ENCODE measurements at regions not wholly inside any gene's neighbourhood (a gene's known extent, or its start where the extent isn't known, plus 50 kb on each side); places are given as distances from the start of the nearest gene placed in this dataset.

DNA sequence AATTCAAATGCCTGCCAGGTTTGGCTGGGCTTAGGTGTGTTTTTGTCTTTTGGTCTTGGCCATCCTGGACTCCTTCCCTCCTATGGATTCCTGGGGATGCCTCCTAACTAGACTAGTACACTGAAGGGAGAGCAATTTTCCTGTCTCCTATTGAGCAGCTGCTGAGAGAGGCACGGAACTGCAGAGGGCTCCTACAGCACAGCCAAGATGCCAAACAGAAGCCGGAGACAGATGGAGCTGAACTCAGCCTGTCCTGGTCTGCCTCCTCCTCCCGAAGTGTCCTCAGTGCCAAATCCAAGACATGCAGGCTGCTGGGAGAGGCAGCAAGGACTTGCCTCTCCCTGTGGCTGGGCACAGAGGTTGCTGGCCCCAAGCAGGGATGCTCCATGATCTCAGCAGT is 256.6 kb upstream of the PROK2 start:
- H3K4me1 ChIP-seq = no peaks in the 10 kb centered on the region
- no peaks in the 10 kb centered on the region for H3K9me3 ChIP-seq
- no peaks in the 10 kb centered on the region for H3K27me3 ChIP-seq
- intact Hi-C loops (cut with DNase I) = no loop called here
- H3K36me3 ChIP-seq = no peaks in the 10 kb centered on the region
- no peak overlapping the region for H3K27ac ChIP-seq
- TF ChIP-seq POLR2AphosphoS5 (IDR thresholded peaks at IDR 0.05; ENCODE audit: insufficient read depth in 1 of 2, low read depth in 1 of 2) = no peak
- no peak for TF ChIP-seq POLR2A (IDR thresholded peaks at IDR 0.05)
- TF ChIP-seq, protein P1, sequence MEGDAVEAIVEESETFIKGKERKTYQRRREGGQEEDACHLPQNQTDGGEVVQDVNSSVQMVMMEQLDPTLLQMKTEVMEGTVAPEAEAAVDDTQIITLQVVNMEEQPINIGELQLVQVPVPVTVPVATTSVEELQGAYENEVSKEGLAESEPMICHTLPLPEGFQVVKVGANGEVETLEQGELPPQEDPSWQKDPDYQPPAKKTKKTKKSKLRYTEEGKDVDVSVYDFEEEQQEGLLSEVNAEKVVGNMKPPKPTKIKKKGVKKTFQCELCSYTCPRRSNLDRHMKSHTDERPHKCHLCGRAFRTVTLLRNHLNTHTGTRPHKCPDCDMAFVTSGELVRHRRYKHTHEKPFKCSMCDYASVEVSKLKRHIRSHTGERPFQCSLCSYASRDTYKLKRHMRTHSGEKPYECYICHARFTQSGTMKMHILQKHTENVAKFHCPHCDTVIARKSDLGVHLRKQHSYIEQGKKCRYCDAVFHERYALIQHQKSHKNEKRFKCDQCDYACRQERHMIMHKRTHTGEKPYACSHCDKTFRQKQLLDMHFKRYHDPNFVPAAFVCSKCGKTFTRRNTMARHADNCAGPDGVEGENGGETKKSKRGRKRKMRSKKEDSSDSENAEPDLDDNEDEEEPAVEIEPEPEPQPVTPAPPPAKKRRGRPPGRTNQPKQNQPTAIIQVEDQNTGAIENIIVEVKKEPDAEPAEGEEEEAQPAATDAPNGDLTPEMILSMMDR (IDR thresholded peaks at IDR 0.05) = no peak
- H3K4me3 ChIP-seq = no peak overlapping the region
- DNase-seq (ENCODE audit: extremely low spot score in 2 of 2) = no peak

DNA sequence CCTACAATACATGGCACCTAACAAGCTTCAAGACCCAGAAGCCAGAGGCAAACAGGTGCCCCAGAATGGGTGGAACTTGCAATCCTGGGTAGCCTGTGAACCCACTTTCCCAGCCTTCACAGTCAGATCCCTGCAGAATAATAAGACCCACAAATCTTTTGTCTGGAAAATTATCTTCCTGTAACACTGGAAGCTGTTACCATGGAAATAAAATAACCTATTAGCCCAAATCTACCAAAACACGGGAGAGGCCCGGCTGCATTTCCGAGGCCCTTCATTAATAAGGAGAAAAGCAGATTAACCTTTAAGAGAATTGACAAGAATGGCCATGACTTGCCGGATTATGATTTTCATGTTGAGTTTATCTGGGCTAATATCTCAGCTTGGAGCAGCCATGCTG is 256.1 kb upstream of the PROK2 start:
- Histone ChIP-seq H3K36me3 (no peaks in the 10 kb centered on the region), H3K27ac (no peak overlapping the region), H3K9me3 (no peaks in the 10 kb centered on the region), H3K4me1 (no peaks in the 10 kb centered on the region), H3K27me3 (no peaks in the 10 kb centered on the region), H3K4me3 (no peak overlapping the region)
- intact Hi-C loops (cut with DNase I) = no loop called here
- no peak for DNase-seq (ENCODE audit: extremely low spot score in 2 of 2)
- no peak for TF ChIP-seq POLR2A (IDR thresholded peaks at IDR 0.05)
- TF ChIP-seq, protein P1 (IDR thresholded peaks at IDR 0.05) = no peak
- TF ChIP-seq POLR2AphosphoS5 (IDR thresholded peaks at IDR 0.05; ENCODE audit: insufficient read depth in 1 of 2, low read depth in 1 of 2) = no peak

DNA sequence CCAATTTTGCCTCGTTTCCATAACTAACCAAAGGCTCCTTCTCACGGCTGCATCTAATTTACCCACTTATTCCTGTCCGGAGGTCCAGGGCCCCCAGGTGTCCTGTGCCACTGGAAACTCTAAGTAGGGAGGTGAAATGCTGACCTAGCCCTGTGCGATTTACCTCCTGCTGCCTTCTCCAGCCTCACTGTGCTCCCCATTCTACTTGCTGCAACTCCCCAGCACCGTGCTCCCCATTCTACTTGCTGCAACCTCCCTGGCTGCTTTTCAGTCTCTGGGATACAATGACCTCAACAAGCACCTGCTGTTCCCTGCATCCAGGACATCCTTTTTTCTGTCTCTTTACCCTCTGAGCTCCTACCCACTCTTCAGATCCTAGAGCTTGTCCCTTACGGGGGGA is 254.7 kb upstream of the PROK2 start:
- DNase-seq (ENCODE audit: extremely low spot score in 2 of 2) = no peak
- Histone ChIP-seq H3K9me3 (no peaks in the 10 kb centered on the region), H3K27me3 (no peaks in the 10 kb centered on the region), H3K27ac (no peak overlapping the region), H3K4me1 (no peaks in the 10 kb centered on the region), H3K4me3 (no peak overlapping the region), H3K36me3 (no peaks in the 10 kb centered on the region)
- intact Hi-C loops (cut with DNase I) = no loop called here
- TF ChIP-seq POLR2AphosphoS5 (IDR thresholded peaks at IDR 0.05; ENCODE audit: insufficient read depth in 1 of 2, low read depth in 1 of 2) = no peak

DNA sequence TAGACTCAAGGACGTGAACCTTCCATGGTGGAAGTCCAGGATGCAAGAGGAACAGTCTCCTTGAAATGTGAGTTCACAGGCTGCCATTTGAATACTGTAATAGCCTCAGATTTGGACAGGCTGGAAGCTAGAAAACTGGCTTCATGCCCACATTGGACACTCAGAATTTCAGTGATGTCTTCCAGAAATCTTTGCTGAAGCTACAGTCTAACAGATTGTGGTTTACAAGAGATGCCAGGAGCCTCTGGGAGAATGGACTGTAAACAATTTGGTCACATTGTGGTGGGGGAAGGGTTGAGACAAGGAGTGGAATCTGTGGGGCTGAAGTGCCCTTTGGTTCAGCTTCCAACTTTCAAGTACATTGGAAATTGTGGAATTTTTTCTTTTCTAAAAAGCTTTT is 252.0 kb upstream of the PROK2 start:
- TF ChIP-seq POLR2A (IDR thresholded peaks at IDR 0.05) (no peak), POLR2AphosphoS5 (IDR thresholded peaks at IDR 0.05; ENCODE audit: insufficient read depth in 1 of 2, low read depth in 1 of 2) (no peak)
- TF ChIP-seq, protein P1 (IDR thresholded peaks at IDR 0.05) = no peak
- H3K27me3 ChIP-seq = no peaks in the 10 kb centered on the region
- no peaks in the 10 kb centered on the region for H3K36me3 ChIP-seq
- no peaks in the 10 kb centered on the region for H3K9me3 ChIP-seq
- H3K4me3 ChIP-seq = no peak overlapping the region
- no peak for DNase-seq (ENCODE audit: extremely low spot score in 2 of 2)
- H3K4me1 ChIP-seq = no peaks in the 10 kb centered on the region
- no peak overlapping the region for H3K27ac ChIP-seq
- intact Hi-C loops (cut with DNase I) = no loop called here

DNA sequence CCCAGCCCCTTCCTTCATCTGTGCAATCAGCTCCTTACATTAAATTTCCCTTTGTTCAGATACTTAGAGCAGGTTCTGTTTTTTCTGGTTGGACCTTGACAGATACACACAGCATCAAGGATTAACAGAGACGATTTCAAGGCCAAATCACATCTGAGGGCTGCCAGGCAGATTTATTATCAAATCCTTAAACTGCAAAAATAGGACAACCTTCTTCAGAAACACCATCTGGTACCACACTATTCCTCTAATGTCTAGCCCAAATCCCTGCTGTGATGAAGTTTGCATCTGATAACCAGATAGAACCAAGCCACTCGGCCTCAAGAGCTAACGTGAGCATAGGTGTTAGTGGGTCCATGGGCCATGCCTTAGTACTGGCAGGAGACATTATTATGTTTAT is 250.7 kb upstream of the PROK2 start:
- TF ChIP-seq, protein P1 (IDR thresholded peaks at IDR 0.05) = no peak
- TF ChIP-seq POLR2A (IDR thresholded peaks at IDR 0.05) = no peak
- TF ChIP-seq POLR2AphosphoS5 (IDR thresholded peaks at IDR 0.05; ENCODE audit: insufficient read depth in 1 of 2, low read depth in 1 of 2) = no peak
- no peak for DNase-seq (ENCODE audit: extremely low spot score in 2 of 2)
- intact Hi-C loops (cut with DNase I) = no loop called here

DNA sequence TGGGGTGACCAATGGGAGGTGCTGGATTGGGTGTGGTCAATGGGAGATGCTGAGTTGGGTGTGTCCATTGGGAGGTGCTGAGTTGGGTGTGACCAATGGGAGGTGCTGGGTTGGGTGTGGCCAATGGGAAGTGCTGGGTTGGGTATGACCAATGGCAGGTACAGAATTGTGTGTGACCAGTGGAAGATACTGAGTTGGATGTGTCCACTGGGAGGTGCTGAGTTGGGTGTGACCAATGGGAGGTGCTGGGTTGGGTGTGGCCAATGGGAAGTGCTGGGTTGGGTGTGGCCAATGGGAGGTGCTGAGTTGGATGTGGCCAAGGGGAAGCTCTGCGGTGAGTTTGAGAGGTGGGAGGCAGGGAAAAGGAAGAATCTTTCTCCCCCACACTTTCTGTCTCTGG is 250.0 kb upstream of the PROK2 start:
- H3K27ac ChIP-seq = no peak overlapping the region
- intact Hi-C loops (cut with DNase I) = no loop called here
- H3K36me3 ChIP-seq = no peaks in the 10 kb centered on the region
- TF ChIP-seq POLR2AphosphoS5 (IDR thresholded peaks at IDR 0.05; ENCODE audit: insufficient read depth in 1 of 2, low read depth in 1 of 2) = no peak
- no peak for TF ChIP-seq POLR2A (IDR thresholded peaks at IDR 0.05)
- TF ChIP-seq, protein P1 (IDR thresholded peaks at IDR 0.05) = no peak
- no peak for DNase-seq (ENCODE audit: extremely low spot score in 2 of 2)
- no peaks in the 10 kb centered on the region for H3K9me3 ChIP-seq
- no peaks in the 10 kb centered on the region for H3K4me1 ChIP-seq
- H3K27me3 ChIP-seq = no peaks in the 10 kb centered on the region
- H3K4me3 ChIP-seq = no peak overlapping the region

More for the DNA sequence above, 250.7 kb upstream of the PROK2 start:
- no peaks in the 10 kb centered on the region for H3K9me3 ChIP-seq
- H3K4me1 ChIP-seq = no peaks in the 10 kb centered on the region
- H3K27me3 ChIP-seq = no peaks in the 10 kb centered on the region
- H3K36me3 ChIP-seq = no peaks in the 10 kb centered on the region
- H3K4me3 ChIP-seq = no peak overlapping the region
- H3K27ac ChIP-seq = no peak overlapping the region

Data from vagina (tissue), 2 donors.